ENCODE measurements at regions not wholly inside any gene's neighbourhood (a gene's known extent, or its start where the extent isn't known, plus 50 kb on each side); places are given as distances from the start of the nearest gene placed in this dataset.
"Not testable (repeated sequence)": the region's sequence is repeated elsewhere in the genome, so short reads cannot be mapped to it uniquely, and the experiment has no call there.

DNA sequence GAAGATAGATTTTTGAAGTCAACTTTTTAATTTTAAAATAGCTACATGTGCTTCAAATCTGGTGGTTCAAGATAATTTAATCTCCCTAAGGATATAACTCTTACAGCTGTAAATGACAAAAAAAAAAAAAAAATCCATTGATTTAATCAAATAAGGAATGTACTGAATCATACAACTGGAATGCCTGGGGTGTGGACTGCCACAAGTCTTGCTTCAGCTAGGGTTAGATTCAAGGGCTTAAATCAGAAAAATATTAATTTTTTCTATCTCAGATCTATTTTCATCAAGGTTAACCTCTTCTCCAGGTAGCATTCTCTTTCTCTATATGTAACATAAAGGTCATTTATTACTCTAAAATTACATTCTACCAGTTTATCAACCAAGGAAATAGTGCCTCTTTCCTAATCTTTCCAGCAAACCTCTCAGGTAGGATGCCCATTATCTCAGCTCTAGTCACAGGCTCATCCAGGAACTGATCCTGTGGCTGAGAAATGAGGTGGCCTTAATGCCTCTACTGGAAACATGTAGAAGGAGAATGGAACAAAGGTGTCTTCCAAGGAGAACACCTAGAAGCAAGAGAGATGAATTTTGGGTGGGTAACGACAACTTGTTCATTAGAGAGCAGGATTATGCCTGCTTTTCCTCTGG is 466.9 kb downstream of the CBLN4 start:
- no peak for DNase-seq (ENCODE audit: low read depth)
- TF ChIP-seq, protein P1, sequence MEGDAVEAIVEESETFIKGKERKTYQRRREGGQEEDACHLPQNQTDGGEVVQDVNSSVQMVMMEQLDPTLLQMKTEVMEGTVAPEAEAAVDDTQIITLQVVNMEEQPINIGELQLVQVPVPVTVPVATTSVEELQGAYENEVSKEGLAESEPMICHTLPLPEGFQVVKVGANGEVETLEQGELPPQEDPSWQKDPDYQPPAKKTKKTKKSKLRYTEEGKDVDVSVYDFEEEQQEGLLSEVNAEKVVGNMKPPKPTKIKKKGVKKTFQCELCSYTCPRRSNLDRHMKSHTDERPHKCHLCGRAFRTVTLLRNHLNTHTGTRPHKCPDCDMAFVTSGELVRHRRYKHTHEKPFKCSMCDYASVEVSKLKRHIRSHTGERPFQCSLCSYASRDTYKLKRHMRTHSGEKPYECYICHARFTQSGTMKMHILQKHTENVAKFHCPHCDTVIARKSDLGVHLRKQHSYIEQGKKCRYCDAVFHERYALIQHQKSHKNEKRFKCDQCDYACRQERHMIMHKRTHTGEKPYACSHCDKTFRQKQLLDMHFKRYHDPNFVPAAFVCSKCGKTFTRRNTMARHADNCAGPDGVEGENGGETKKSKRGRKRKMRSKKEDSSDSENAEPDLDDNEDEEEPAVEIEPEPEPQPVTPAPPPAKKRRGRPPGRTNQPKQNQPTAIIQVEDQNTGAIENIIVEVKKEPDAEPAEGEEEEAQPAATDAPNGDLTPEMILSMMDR (conservative IDR thresholded peaks at IDR 0.05; ENCODE audit: low read depth, low read length), result no peak
- H3K4me3 ChIP-seq (ENCODE audit: low read length), result no peak overlapping the region

DNA sequence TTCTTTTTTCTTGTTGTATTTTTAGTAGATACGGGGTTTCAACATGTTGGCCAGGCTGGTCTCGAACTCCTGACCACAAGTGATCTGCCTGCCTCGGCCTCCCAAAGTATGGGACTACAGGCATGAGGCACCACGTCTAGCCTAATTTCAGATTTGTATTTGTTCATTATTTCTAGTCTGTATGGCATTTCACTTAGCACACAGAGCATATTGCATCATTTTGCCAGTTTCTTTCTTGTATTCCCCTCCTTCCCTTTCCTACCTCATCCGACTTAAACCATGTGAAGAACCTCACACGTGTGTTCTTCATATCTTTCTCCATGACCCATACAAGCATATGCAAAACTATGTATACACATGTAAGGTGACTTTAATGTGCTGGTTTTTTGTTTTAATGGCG is 470.0 kb downstream of the CBLN4 start:
- no peak for DNase-seq (ENCODE audit: low read depth)
- TF ChIP-seq, protein P1 (conservative IDR thresholded peaks at IDR 0.05; ENCODE audit: low read depth, low read length), result no peak

DNA sequence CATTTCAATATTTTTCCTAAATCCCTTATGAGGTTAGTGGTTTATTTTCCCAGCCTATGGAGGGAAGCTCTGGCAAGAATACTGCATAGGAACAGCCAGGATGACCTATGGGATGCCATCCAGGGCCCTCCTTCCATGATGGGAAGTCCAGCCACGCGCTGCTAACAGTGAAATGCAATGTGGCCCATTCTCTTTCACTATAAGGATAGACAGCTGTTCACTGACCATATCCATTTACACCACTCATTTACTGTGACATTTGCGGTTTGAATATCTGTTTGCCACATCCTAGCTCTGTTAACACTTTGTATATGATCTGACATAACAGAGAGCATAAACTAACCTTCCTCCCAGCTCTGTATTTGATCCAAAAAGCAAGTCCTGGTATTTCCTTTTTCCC is 471.7 kb downstream of the CBLN4 start:
- DNase-seq (ENCODE audit: low read depth), result no peak
- H3K4me3 ChIP-seq (ENCODE audit: low read length), result no peak overlapping the region
- TF ChIP-seq, protein P1 (conservative IDR thresholded peaks at IDR 0.05; ENCODE audit: low read depth, low read length), result no peak

More for the DNA sequence above, 470.0 kb downstream of the CBLN4 start:
- no peak overlapping the region for H3K4me3 ChIP-seq (ENCODE audit: low read length)

DNA sequence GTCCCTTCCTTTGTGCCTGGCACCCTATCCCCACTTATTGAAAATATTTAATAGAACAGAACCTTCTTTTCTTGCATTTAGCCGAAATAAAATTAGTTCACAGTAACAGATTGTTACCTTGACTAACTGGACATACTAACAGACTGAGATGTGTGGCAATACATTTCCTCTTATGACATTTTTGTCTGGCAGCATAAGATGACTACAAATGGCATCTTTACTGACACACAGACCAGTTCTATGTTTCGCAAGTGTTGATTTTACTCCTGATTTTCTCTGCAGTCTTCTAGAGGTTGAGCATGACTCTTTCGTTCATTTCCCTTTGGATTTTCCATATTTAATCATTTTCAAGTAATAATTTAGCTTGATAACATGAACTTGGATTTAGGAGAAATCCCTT is 474.6 kb downstream of the CBLN4 start:
- TF ChIP-seq, protein P1 (conservative IDR thresholded peaks at IDR 0.05; ENCODE audit: low read depth, low read length), result no peak
- no peak overlapping the region for H3K4me3 ChIP-seq (ENCODE audit: low read length)
- DNase-seq (ENCODE audit: low read depth), result no peak

DNA sequence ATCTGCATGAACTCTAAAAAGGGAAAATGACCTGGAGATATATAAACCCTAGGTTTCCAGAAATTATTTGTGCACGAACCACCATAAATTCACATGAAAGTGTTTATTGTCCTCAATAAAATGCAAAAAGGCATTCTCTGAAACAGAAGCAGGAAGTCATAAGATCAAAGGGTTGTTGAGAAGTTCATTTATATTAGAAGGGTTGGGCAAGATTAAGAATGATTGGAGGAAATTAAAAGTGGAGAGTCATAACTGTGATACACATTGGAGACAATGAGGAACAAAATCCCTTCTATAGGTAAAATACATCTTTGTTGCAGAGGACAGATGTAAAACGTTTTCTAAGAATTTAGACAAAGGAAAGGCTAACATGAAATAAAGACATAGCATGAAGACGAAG is 476.8 kb downstream of the CBLN4 start:
- H3K4me3 ChIP-seq (ENCODE audit: low read length), result no peak overlapping the region
- TF ChIP-seq, protein P1 (conservative IDR thresholded peaks at IDR 0.05; ENCODE audit: low read depth, low read length), result no peak
- DNase-seq (ENCODE audit: low read depth), result no peak

DNA sequence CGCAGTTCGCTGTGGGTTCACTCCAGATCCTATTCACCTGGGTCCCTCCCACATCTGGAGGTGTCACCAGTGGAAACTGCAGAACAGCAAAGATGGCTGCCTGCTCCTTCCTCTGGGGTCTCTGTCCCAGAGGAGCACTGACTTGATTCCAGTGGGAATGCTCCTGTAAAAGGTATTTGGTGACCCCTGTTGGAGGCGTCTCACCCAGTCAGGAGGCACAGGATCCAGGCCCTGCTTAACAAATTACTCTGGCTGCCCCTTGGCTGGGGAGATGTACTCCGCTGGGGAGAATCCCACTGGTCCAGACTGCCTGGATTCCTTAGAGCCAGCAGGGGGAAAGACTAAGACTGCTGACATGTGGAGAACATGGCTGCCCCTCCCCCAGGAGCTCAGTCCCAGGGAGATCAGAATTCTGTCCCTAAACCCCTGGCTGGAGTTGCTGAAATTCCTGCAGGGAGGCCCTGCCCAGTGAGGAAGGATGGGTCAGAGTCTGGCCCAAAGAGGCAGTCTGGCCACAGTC is 483.0 kb downstream of the CBLN4 start:
- no peak overlapping the region for H3K4me3 ChIP-seq (ENCODE audit: low read length)
- no peak for DNase-seq (ENCODE audit: low read depth)
- TF ChIP-seq, protein P1 (conservative IDR thresholded peaks at IDR 0.05; ENCODE audit: low read depth, low read length), result no peak

DNA sequence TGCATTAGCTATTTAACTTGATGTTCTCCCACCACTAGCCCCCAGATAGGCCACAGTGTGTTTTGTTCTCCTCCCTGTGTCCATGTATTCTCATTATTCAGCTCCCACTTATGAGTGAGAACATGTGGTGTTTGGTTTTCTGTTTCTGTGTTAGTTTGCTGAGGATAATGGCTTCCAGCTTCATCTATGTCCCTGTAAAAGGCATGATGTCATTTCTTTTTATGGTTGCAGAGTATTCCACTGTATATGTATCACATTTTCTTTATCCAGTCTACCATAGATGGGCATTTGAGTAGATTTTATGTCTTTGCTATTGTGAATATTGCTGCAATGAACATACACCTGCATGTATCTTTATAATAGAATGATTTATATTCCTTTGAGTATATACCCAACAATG is 487.7 kb downstream of the CBLN4 start:
- DNase-seq (ENCODE audit: low read depth); H3K4me3 ChIP-seq (ENCODE audit: low read length): not testable (repeated sequence)

Data from retinal pigment epithelial cell (primary cell).